Stomach (tissue), 4 donors: ENCODE measurements at regions not wholly inside any gene's neighbourhood (a gene's known extent, or its start where the extent isn't known, plus 50 kb on each side); places are given as distances from the start of the nearest gene placed in this dataset.

Source experiments
- CTCF ChIP-seq, 7 experiments: fragments of 450-650 bp in 4 of 7; fragments of 200-600 bp in 3 of 7; sonication (generic) in 3 of 7; IDR thresholded peaks; one replicate each; pipeline ENCODE4 v1.5.1; 2016 to 2019; ENCODE audit warnings: antibody characterized with exemption in 7 of 7, control low read depth in 2 of 7, mild to moderate bottlenecking in 1 of 7
- EP300 ChIP-seq: sonication (generic); formaldehyde crosslinking; IDR thresholded peaks from one replicate; pipeline ENCODE4 v1.6.1; 2017; ENCODE audit warnings: antibody characterized with exemption
- POLR2A ChIP-seq, 4 donors: fragments of 450-650 bp; IDR thresholded peaks; one replicate each; pipeline ENCODE4 v1.6.1; 2016; ENCODE audit warnings: antibody characterized with exemption in 4 of 4, control low read depth in 2 of 4, mild to moderate bottlenecking in 1 of 4, moderate library complexity in 1 of 4

GRCh38 chr6:164337024-164337924, 922.8 kb downstream of the QKI start:
- TF ChIP-seq CTCF (IDR thresholded peaks at IDR 0.05) (no peak), EP300 (no peak), POLR2A (IDR thresholded peaks at IDR 0.05) (no peak)
